Endothelial cell of umbilical vein (primary cell): ENCODE measurements at regions not wholly inside any gene's neighbourhood (a gene's known extent, or its start where the extent isn't known, plus 50 kb on each side); places are given as distances from the start of the nearest gene placed in this dataset.

Experiments
- BruUV-seq: library from RNA; stranded (reverse); fragments of 400-500 nt; replicated peaks from 2 replicates; lab custom pipeline; 2021; lab: Mats Ljungman, UMichigan
- CTCF ChIA-PET: fragments of 300-600, 350-600 bp; sonication (Branson Sonifier 250); formaldehyde crosslinking; loops from one replicate; lab custom pipeline; 2021; ENCODE audit warnings: antibody characterized with exemption, inconsistent platforms; lab: Charles Lee
- POLR2A ChIA-PET: fragments of 300-600, 350-600 bp; sonication (Branson Sonifier 250); formaldehyde crosslinking; loops from one replicate; lab custom pipeline; 2021; ENCODE audit warnings: antibody characterized with exemption, inconsistent platforms; lab: Charles Lee
- DNase-seq: peaks from one replicate; pipeline ENCODE4 v3.0.0-alpha.2; 2011; ENCODE audit warnings: low read depth, low spot score
- FAIRE-seq: peaks from 2 replicates; lab custom pipeline; 2011; peaks lifted over from hg19 to GRCh38; lab: Jason Lieb, UNC
- H2AFZ ChIP-seq: 2 replicates; pipeline ENCODE4 v1.6.0; 2012; ENCODE audit warnings: low read depth, low read length, control low read depth, inconsistent platforms
- H3K27ac ChIP-seq: 2 replicates; pipeline ENCODE4 v1.5.1; 2011; ENCODE audit warnings: low read depth, mild to moderate bottlenecking, control low read depth, low read length, moderate library complexity; ENCODE audit not compliant: insufficient read depth
- H3K27me3 ChIP-seq, 2 experiments: 2 replicates each; pipeline versions ENCODE4 v1.6.0 to v1.6.1; 2011; ENCODE audit warnings: low read length in 2 of 2, mixed read lengths in 1 of 2; ENCODE audit not compliant: control insufficient read depth in 2 of 2, insufficient read depth in 2 of 2
- H3K36me3 ChIP-seq, 2 experiments: 2 replicates in 1 of 2; 3 replicates in 1 of 2; pipeline ENCODE4 v1.5.1; 2011; ENCODE audit warnings: low read length in 2 of 2, mild to moderate bottlenecking in 1 of 2, moderate library complexity in 1 of 2; ENCODE audit not compliant: control insufficient read depth in 2 of 2, insufficient read depth in 2 of 2; ENCODE audit errors: extremely low read depth in 1 of 2
- H3K4me1 ChIP-seq: 3 replicates; pipeline ENCODE4 v1.5.1; 2011; ENCODE audit warnings: mild to moderate bottlenecking, low read length; ENCODE audit not compliant: control insufficient read depth, insufficient read depth; ENCODE audit errors: extremely low read depth
- H3K4me2 ChIP-seq: 2 replicates; pipeline ENCODE4 v1.6.1; 2011; ENCODE audit warnings: low read length, control low read depth, mixed read lengths; ENCODE audit not compliant: insufficient read depth
- H3K4me3 ChIP-seq, 3 experiments: fragments of 200-600 bp in 1 of 3; sonication (generic), shearing (Covaris generic) in 1 of 3; replicated peaks in 1 of 3; 2 replicates each; pipeline ENCODE4 v1.5.1; 2011 to 2016; ENCODE audit warnings: control low read depth in 3 of 3, low read length in 3 of 3, mild to moderate bottlenecking in 2 of 3, inconsistent platforms in 1 of 3, low read depth in 1 of 3, moderate library complexity in 1 of 3; ENCODE audit not compliant: insufficient read depth in 1 of 3
- H3K79me2 ChIP-seq: 2 replicates; pipeline ENCODE4 v1.6.0; 2012; ENCODE audit warnings: low read length, inconsistent platforms; ENCODE audit not compliant: control insufficient read depth, insufficient read depth
- H3K9ac ChIP-seq: replicated peaks from 2 replicates; pipeline ENCODE3; 2011; ENCODE audit warnings: low read length, control low read depth; ENCODE audit not compliant: insufficient read depth; ENCODE audit errors: extremely low read depth
- H3K9me1 ChIP-seq: replicated peaks from 3 replicates; pipeline ENCODE4 v1.6.0; 2011; ENCODE audit warnings: mild to moderate bottlenecking, low read length; ENCODE audit not compliant: control insufficient read depth, insufficient read depth; ENCODE audit errors: extremely low read depth
- H3K9me3 ChIP-seq: replicated peaks from 2 replicates; pipeline ENCODE4 v1.5.1; 2012; ENCODE audit warnings: low read length, inconsistent platforms; ENCODE audit not compliant: control insufficient read depth, insufficient read depth
- H4K20me1 ChIP-seq: replicated peaks from 2 replicates; pipeline ENCODE3; 2011; ENCODE audit warnings: mild to moderate bottlenecking, low read length; ENCODE audit not compliant: control insufficient read depth, insufficient read depth; ENCODE audit errors: extremely low read depth
- CTCF ChIP-seq, 2 donors: IDR thresholded peaks; 1 replicate in 1 of 2; 2 replicates in 1 of 2; pipeline ENCODE4 v1.5.1; 2011; ENCODE audit warnings: low read length in 2 of 2, mild to moderate bottlenecking in 2 of 2, moderate library complexity in 2 of 2, control low read depth in 1 of 2, inconsistent platforms in 1 of 2, low read depth in 1 of 2; ENCODE audit not compliant: insufficient read depth in 1 of 2; ENCODE audit errors: extremely low read depth in 1 of 2
- EZH2 ChIP-seq: IDR thresholded peaks from 2 replicates; pipeline ENCODE4 v1.6.1; 2012; ENCODE audit warnings: borderline replicate concordance, low read depth, mild to moderate bottlenecking, moderate library complexity, low read length, inconsistent platforms; ENCODE audit not compliant: severe bottlenecking
- FOS ChIP-seq: IDR thresholded peaks from 2 replicates; pipeline ENCODE4 v1.6.1; 2011; ENCODE audit warnings: mild to moderate bottlenecking, low read length, moderate library complexity, borderline replicate concordance; ENCODE audit not compliant: insufficient read depth
- GATA2 ChIP-seq: IDR thresholded peaks from 2 replicates; pipeline ENCODE4 v1.7.0; 2011; ENCODE audit warnings: low read depth, mild to moderate bottlenecking, moderate library complexity, mixed read lengths, low read length; ENCODE audit not compliant: insufficient read length, insufficient read depth
- JUN ChIP-seq: IDR thresholded peaks from 2 replicates; pipeline ENCODE4 v1.6.1; 2011; ENCODE audit warnings: borderline replicate concordance, low read depth; ENCODE audit not compliant: insufficient read length, insufficient read depth
- MAX ChIP-seq: IDR thresholded peaks from 2 replicates; pipeline ENCODE4 v1.6.1; 2011; ENCODE audit not compliant: insufficient read depth, insufficient read length
- MYC ChIP-seq: IDR thresholded peaks from one replicate; pipeline ENCODE4 v1.6.1; 2011; ENCODE audit warnings: mild to moderate bottlenecking, low read depth, low read length
- POLR2A ChIP-seq: IDR thresholded peaks from 2 replicates; pipeline ENCODE4 v1.6.1; 2012; ENCODE audit warnings: low read depth, mild to moderate bottlenecking, control low read depth, low read length
- POLR2AphosphoS5 ChIP-seq: IDR thresholded peaks from 2 replicates; pipeline ENCODE4 v1.6.1; 2012; ENCODE audit warnings: low read depth, mild to moderate bottlenecking, control low read depth, low read length, moderate library complexity; ENCODE audit not compliant: insufficient read depth
- dilution Hi-C: fragments of 300-500 bp; cut with MboI; formaldehyde crosslinking; loops from one replicate; pipeline ENCODE4 v1.15.0; 2019; ENCODE audit warnings: low sequenced_read_pairs; ENCODE audit not compliant: extremely low pct_ligation_motif_present
- intact Hi-C: fragments of 100-400 bp; cut with micrococcal nuclease; formaldehyde crosslinking; loops from one replicate; pipeline ENCODE4 v1.10.0; 2022

DNA sequence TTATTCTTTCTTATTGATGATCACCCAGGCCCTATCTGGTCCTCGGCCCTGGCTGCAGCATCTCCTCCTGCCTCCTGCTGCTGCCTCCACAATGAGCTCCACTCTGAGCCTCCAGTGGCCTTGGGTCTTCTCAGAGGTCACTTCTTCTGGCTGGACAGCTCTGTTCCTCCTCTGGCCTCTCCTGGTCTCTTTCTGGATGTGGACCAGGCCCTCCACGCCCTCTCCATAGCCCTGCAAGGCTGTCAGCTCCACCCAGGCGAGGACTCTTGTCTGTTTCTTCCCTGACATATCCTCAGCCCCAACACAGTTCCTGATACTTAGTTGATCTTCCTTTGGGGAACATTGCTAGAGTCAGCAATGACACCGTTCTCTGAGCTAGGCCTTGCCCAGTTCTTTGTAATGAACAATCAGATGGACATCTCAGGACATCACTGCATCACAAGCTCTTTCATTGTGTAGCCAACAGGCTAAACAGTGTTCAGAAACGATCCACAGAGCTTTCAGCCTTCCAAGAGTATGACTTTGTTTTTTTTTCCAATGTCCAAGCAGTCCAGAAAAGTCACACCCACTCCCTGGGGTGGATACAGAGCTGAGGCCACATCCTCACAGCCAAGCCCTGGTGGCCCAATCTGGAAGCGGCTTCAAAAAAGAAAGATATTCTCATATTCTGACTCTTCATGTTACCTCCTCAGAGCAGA is 62.5 kb upstream of the DNAH5 start:
- no peaks in the 10 kb centered on the region for H4K20me1 ChIP-seq
- H3K9me1 ChIP-seq: no peaks in the 10 kb centered on the region
- FAIRE-seq (no peak), DNase-seq (no peak)
- dilution Hi-C loops: no loop called here
- H3K4me1 ChIP-seq: peaks cover 2% of the 10 kb centered on the region
- H3K4me3 ChIP-seq: no peak overlapping the region
- TF ChIP-seq MYC (no peak), GATA2 (no peak), EZH2 (no peak), JUN (no peak), CTCF (IDR thresholded peaks at IDR 0.05; ENCODE audit: extremely low read depth in 1 of 2, insufficient read depth in 1 of 2, low read depth in 1 of 2, low read length in 2 of 2) (no peak), POLR2A (no peak), MAX (no peak), FOS (no peak), POLR2AphosphoS5 (no peak)
- no peak overlapping the region for H3K9ac ChIP-seq
- no peaks in the 10 kb centered on the region for H3K27me3 ChIP-seq
- no peak overlapping the region for H3K4me2 ChIP-seq
- H3K36me3 ChIP-seq: no peaks in the 10 kb centered on the region
- no peak overlapping the region for H2AFZ ChIP-seq
- H3K79me2 ChIP-seq: no peaks in the 10 kb centered on the region
- intact Hi-C loops: no loop called here
- H3K9me3 ChIP-seq: no peaks in the 10 kb centered on the region
- ChIA-PET POLR2A (no interaction called here), CTCF (interaction anchor here (0.6 to 1.4 kb wide), 2 partner anchors 82 to 642 kb away, joined by 3 to 4 read pairs; no protein-coding TSS in a partner anchor)
- BruUV-seq: no TSS peak
- no peak overlapping the region for H3K27ac ChIP-seq
